ENCODE measurements at regions not wholly inside any gene's neighbourhood (a gene's known extent, or its start where the extent isn't known, plus 50 kb on each side); places are given as distances from the start of the nearest gene placed in this dataset.

DNA sequence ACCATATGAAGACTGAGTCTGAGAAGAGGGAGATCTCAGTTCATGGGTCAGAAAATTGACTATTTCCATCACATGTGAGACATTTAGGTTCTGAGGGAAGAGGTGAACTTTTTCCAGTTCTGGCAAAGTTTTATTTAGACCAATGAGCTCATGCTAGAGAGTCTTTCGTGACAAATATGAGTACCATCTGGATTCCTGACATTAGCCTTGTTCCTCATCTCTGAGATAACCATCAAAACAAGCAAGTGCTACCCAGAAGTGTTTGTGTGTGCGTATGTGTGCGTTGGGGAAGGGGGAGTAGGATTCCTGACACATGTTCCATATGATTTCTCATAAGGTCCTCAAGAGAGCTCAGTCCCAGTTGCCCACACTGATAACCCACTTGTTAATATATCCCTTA is 120.6 kb downstream of the FASLG start:
- Histone ChIP-seq H3K36me3 (ENCODE audit: insufficient read depth, low read length) (no peaks in the 10 kb centered on the region), H3K79me2 (replicated peaks; ENCODE audit: insufficient read depth, low read length) (no peaks in the 10 kb centered on the region), H3K4me2 (ENCODE audit: low read length) (no peak overlapping the region), H3K27me3 (ENCODE audit: insufficient read depth, low read depth, low read length) (no peaks in the 10 kb centered on the region), H3K9me3 (ENCODE audit: low read length) (no peaks in the 10 kb centered on the region), H3K4me3 (ENCODE audit: low read length) (no peak overlapping the region), H4K20me1 (ENCODE audit: insufficient read depth) (no peaks in the 10 kb centered on the region), H3K9me2 (ENCODE audit: insufficient read depth, low read length) (no peaks in the 10 kb centered on the region), H3K27ac (ENCODE audit: low read length) (no peak overlapping the region), H2AFZ (ENCODE audit: low read depth, low read length) (no peak overlapping the region), H3K9ac (ENCODE audit: low read length) (no peak overlapping the region), H3F3A (ENCODE audit: insufficient read depth, low read length, poor library complexity, severe bottlenecking) (no peaks in the 10 kb centered on the region)
- TF ChIP-seq, protein P1, sequence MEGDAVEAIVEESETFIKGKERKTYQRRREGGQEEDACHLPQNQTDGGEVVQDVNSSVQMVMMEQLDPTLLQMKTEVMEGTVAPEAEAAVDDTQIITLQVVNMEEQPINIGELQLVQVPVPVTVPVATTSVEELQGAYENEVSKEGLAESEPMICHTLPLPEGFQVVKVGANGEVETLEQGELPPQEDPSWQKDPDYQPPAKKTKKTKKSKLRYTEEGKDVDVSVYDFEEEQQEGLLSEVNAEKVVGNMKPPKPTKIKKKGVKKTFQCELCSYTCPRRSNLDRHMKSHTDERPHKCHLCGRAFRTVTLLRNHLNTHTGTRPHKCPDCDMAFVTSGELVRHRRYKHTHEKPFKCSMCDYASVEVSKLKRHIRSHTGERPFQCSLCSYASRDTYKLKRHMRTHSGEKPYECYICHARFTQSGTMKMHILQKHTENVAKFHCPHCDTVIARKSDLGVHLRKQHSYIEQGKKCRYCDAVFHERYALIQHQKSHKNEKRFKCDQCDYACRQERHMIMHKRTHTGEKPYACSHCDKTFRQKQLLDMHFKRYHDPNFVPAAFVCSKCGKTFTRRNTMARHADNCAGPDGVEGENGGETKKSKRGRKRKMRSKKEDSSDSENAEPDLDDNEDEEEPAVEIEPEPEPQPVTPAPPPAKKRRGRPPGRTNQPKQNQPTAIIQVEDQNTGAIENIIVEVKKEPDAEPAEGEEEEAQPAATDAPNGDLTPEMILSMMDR (IDR thresholded peaks at IDR 0.05; ENCODE audit: poor library complexity, severe bottlenecking) = no peak
- TF ChIP-seq TAF1 (IDR thresholded peaks at IDR 0.05; ENCODE audit: low read depth) (no peak), RAD21 (conservative IDR thresholded peaks at IDR 0.05) (no peak), MXI1 (conservative IDR thresholded peaks at IDR 0.05; ENCODE audit: poor library complexity, severe bottlenecking) (no peak), EZH2 (IDR thresholded peaks at IDR 0.05; ENCODE audit: borderline replicate concordance, insufficient read depth, low read length, poor library complexity, severe bottlenecking) (no peak), POLR2AphosphoS5 (IDR thresholded peaks at IDR 0.05) (no peak), EP300 (conservative IDR thresholded peaks at IDR 0.05; ENCODE audit: poor library complexity, severe bottlenecking) (no peak), SMC3 (conservative IDR thresholded peaks at IDR 0.05; ENCODE audit: poor library complexity) (no peak)
- TF ChIP-seq, protein P2, sequence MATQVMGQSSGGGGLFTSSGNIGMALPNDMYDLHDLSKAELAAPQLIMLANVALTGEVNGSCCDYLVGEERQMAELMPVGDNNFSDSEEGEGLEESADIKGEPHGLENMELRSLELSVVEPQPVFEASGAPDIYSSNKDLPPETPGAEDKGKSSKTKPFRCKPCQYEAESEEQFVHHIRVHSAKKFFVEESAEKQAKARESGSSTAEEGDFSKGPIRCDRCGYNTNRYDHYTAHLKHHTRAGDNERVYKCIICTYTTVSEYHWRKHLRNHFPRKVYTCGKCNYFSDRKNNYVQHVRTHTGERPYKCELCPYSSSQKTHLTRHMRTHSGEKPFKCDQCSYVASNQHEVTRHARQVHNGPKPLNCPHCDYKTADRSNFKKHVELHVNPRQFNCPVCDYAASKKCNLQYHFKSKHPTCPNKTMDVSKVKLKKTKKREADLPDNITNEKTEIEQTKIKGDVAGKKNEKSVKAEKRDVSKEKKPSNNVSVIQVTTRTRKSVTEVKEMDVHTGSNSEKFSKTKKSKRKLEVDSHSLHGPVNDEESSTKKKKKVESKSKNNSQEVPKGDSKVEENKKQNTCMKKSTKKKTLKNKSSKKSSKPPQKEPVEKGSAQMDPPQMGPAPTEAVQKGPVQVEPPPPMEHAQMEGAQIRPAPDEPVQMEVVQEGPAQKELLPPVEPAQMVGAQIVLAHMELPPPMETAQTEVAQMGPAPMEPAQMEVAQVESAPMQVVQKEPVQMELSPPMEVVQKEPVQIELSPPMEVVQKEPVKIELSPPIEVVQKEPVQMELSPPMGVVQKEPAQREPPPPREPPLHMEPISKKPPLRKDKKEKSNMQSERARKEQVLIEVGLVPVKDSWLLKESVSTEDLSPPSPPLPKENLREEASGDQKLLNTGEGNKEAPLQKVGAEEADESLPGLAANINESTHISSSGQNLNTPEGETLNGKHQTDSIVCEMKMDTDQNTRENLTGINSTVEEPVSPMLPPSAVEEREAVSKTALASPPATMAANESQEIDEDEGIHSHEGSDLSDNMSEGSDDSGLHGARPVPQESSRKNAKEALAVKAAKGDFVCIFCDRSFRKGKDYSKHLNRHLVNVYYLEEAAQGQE (IDR thresholded peaks at IDR 0.05; ENCODE audit: borderline replicate concordance) = no peak

DNA sequence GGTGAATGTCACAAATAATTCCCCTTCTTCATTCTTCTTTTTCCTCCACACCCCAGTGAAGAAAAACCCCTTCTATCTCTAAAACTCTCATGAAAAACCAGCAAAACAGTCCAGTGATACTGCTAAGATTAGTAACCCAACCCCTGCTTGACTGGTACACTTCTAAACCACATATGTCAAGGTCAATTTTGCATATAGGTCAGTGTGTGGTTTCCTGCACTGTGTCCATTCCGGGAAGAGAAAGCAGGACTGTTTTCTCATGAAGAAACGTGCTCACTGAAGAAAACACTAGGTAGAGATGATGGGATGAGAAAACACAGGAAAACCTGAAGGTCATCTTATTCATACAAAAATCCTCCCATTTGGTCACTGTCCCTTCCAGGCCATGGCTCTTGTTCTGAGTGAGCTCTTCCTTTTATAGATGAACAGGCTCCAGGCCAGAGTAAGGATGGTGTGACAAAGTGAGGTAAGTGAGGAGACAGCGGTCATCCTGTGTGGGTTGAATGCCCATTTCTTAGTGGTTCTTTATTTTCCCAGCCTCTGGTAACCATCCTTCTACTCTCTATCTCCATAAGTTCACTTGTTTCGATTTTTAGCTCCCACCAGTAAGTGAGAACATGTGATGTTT is 122.7 kb downstream of the FASLG start:
- Histone ChIP-seq H3K79me2 (replicated peaks; ENCODE audit: insufficient read depth, low read length) (no peaks in the 10 kb centered on the region), H3K9ac (ENCODE audit: low read length) (no peak overlapping the region), H3F3A (ENCODE audit: insufficient read depth, low read length, poor library complexity, severe bottlenecking) (no peaks in the 10 kb centered on the region), H3K36me3 (ENCODE audit: insufficient read depth, low read length) (no peaks in the 10 kb centered on the region), H4K20me1 (ENCODE audit: insufficient read depth) (no peaks in the 10 kb centered on the region), H3K27ac (ENCODE audit: low read length) (no peak overlapping the region), H3K27me3 (ENCODE audit: insufficient read depth, low read depth, low read length) (no peaks in the 10 kb centered on the region), H3K4me3 (ENCODE audit: low read length) (no peak overlapping the region), H2AFZ (ENCODE audit: low read depth, low read length) (no peak overlapping the region), H3K9me3 (ENCODE audit: low read length) (no peaks in the 10 kb centered on the region), H3K9me2 (ENCODE audit: insufficient read depth, low read length) (no peaks in the 10 kb centered on the region), H3K4me2 (ENCODE audit: low read length) (no peak overlapping the region)
- no peak for TF ChIP-seq SMC3 (conservative IDR thresholded peaks at IDR 0.05; ENCODE audit: poor library complexity)
- no peak for TF ChIP-seq EZH2 (IDR thresholded peaks at IDR 0.05; ENCODE audit: borderline replicate concordance, insufficient read depth, low read length, poor library complexity, severe bottlenecking)
- no peak for TF ChIP-seq RAD21 (conservative IDR thresholded peaks at IDR 0.05)
- TF ChIP-seq MXI1 (conservative IDR thresholded peaks at IDR 0.05; ENCODE audit: poor library complexity, severe bottlenecking) = no peak
- no peak for TF ChIP-seq EP300 (conservative IDR thresholded peaks at IDR 0.05; ENCODE audit: poor library complexity, severe bottlenecking)
- TF ChIP-seq, protein P2 (IDR thresholded peaks at IDR 0.05; ENCODE audit: borderline replicate concordance) = no peak
- no peak for TF ChIP-seq POLR2AphosphoS5 (IDR thresholded peaks at IDR 0.05)
- TF ChIP-seq TAF1 (IDR thresholded peaks at IDR 0.05; ENCODE audit: low read depth) = no peak
- TF ChIP-seq, protein P1 (IDR thresholded peaks at IDR 0.05; ENCODE audit: poor library complexity, severe bottlenecking) = no peak

Measured in neural cell (in vitro differentiated cells).